RWPE2 (cell line): ENCODE measurements at regions not wholly inside any gene's neighbourhood (a gene's known extent, or its start where the extent isn't known, plus 50 kb on each side); places are given as distances from the start of the nearest gene placed in this dataset.

Experiments used
- ATAC-seq: fragments of 200-7000 bp; cut with Tn5 transposase; 3 replicates; pipeline ENCODE4 v1.9.1; 2021; ENCODE audit warnings: low read depth
- DNase-seq: peaks from one replicate; pipeline ENCODE4 v3.0.0-alpha.2; 2020; ENCODE audit warnings: low spot score
- H3K27ac ChIP-seq: fragments of 450-650 bp; 2 replicates; pipeline ENCODE4 v1.5.1; 2017; ENCODE audit warnings: mild to moderate bottlenecking; ENCODE audit not compliant: poor library complexity, severe bottlenecking
- H3K27me3 ChIP-seq: fragments of 250-450 bp; sonication (Bioruptor Pico); 2 replicates; pipeline ENCODE4 v1.5.1; 2021; ENCODE audit warnings: mild to moderate bottlenecking, moderate library complexity; ENCODE audit not compliant: insufficient read depth, poor library complexity, severe bottlenecking
- H3K36me3 ChIP-seq: fragments of 250-450 bp; sonication (Bioruptor Pico); 2 replicates; pipeline ENCODE4 v1.5.1; 2020; ENCODE audit warnings: low read depth, mild to moderate bottlenecking, moderate library complexity
- H3K4me1 ChIP-seq: fragments of 250-450 bp; sonication (Bioruptor Pico); 2 replicates; pipeline ENCODE4 v1.5.1; 2021; ENCODE audit warnings: mild to moderate bottlenecking, moderate library complexity; ENCODE audit not compliant: insufficient read depth, poor library complexity, severe bottlenecking
- H3K4me3 ChIP-seq: fragments of 250-450 bp; sonication (Bioruptor Pico); 2 replicates; pipeline ENCODE4 v1.5.1; 2021; ENCODE audit warnings: mild to moderate bottlenecking, moderate library complexity; ENCODE audit not compliant: severe bottlenecking
- H3K9me3 ChIP-seq: fragments of 250-450 bp; sonication (Bioruptor Pico); 2 replicates; pipeline ENCODE4 v1.5.1; 2021; ENCODE audit warnings: mild to moderate bottlenecking, moderate library complexity; ENCODE audit not compliant: severe bottlenecking
- TF ChIP-seq, protein P1 (sequence below): fragments of 450-650 bp; IDR thresholded peaks from one replicate; pipeline ENCODE4 v1.5.1; 2017; ENCODE audit warnings: mild to moderate bottlenecking, moderate library complexity; ENCODE audit not compliant: poor library complexity, severe bottlenecking

DNA sequence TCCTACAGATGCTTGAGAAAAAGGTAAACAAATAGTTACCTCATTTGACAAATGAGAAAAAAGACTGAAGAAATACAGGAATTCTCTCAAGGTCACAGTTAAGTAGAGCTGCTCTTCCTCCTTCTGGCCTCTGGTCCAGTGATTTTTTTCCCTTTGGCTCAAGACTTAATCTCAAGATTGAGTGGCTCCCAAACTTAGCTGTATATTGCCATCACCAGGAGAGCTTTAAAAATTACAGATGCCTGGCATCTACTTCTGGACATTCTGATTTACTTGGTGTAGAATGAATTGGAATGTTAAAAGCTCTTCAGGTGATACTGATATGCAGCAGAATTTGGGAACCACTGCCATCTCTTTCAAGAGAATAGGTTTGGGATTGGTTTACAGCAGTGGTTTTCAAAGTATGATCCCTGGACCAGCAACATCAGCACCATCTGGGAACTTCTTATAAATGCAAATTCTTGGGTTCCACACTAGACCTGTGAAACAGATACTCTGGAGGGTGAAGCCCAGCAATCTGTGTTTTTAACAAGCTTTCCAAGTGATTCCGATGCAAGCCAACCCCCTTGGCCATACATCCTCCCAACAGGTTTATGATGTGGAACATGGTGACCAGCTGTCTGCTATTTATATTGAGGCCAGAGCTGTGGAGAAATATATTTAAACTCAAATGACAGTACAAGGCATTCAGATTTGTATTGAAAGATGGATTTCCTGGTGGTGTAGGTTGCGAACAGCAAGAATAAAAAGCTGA lies 333.0 kb upstream of the RARB start:
- Histone ChIP-seq H3K36me3 (no peaks in the 10 kb centered on the region), H3K4me3 (no peak overlapping the region), H3K4me1 (no peaks in the 10 kb centered on the region), H3K9me3 (no peaks in the 10 kb centered on the region), H3K27ac (no peak overlapping the region), H3K27me3 (peaks cover 3% of the 10 kb centered on the region)
- ATAC-seq (no peak), DNase-seq (no peak)
- TF ChIP-seq, protein P1, sequence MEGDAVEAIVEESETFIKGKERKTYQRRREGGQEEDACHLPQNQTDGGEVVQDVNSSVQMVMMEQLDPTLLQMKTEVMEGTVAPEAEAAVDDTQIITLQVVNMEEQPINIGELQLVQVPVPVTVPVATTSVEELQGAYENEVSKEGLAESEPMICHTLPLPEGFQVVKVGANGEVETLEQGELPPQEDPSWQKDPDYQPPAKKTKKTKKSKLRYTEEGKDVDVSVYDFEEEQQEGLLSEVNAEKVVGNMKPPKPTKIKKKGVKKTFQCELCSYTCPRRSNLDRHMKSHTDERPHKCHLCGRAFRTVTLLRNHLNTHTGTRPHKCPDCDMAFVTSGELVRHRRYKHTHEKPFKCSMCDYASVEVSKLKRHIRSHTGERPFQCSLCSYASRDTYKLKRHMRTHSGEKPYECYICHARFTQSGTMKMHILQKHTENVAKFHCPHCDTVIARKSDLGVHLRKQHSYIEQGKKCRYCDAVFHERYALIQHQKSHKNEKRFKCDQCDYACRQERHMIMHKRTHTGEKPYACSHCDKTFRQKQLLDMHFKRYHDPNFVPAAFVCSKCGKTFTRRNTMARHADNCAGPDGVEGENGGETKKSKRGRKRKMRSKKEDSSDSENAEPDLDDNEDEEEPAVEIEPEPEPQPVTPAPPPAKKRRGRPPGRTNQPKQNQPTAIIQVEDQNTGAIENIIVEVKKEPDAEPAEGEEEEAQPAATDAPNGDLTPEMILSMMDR, result no peak

DNA sequence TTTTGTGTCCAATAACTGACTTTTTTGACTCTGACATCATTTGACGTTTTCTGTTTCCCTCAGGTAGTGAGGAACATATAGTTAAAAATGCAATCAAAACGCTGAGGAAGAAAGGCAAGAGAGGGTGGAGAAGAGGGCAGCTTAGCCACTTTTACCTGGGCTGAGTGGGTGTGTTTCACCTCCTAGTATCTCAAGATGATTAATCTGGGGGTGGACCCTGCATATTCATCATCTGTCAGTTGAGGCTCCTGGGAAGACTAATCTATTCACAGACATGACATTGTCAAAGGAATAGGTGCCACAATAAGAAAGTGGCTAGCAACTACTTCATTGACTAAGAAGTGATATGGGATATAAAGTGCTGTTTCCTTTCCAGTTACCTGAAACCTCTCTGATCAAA lies 331.5 kb upstream of the RARB start:
- Histone ChIP-seq H3K27me3 (peaks cover 2% of the 10 kb centered on the region), H3K36me3 (no peaks in the 10 kb centered on the region), H3K4me3 (no peak overlapping the region), H3K27ac (no peak overlapping the region), H3K4me1 (no peaks in the 10 kb centered on the region), H3K9me3 (no peaks in the 10 kb centered on the region)
- ATAC-seq (no peak), DNase-seq (no peak)
- TF ChIP-seq, protein P1, result no peak

DNA sequence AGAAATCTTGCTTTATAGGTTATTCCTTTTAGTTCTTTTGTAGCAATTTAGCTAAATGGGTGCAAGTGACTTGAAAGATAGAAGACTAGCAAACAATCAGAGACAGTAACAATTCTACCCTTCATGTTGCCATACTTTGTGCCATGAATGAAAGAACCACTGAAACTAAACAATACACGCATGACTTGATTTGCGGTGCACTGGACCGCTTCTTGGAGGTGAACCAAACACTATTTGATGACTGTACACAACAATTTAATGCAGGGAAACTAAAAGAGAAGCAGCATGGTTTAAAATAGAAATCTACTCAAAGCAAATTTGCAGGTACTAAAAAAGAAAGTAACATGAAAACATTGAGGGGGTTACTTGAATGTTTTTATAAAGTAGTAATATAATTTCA lies 331.0 kb upstream of the RARB start:
- TF ChIP-seq, protein P1, result no peak
- no peaks in the 10 kb centered on the region for H3K4me1 ChIP-seq
- H3K9me3 ChIP-seq, result no peaks in the 10 kb centered on the region
- H3K27ac ChIP-seq, result no peak overlapping the region
- no peaks in the 10 kb centered on the region for H3K36me3 ChIP-seq
- DNase-seq, result no peak
- ATAC-seq, result no peak
- no peak overlapping the region for H3K4me3 ChIP-seq
- H3K27me3 ChIP-seq, result no peaks in the 10 kb centered on the region

DNA sequence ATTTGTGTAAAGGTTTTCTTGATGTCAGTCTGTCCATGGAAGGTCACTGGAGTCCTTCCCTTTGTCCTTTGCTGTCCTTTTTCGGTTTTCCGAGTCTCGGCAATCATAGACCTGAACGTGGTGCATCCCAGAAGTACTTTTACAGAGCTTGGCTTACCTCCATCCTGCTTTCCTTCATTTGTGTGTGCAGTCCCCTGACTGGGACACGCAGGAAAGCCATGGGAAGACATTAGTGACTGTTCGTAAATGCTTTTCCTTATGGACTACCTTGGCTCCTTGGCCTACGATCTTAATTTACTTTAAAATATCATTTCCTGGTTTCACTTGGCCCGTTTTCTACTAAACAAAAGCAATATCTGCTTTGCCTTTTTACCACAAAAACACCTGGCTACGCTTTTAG lies 328.4 kb upstream of the RARB start:
- no peaks in the 10 kb centered on the region for H3K36me3 ChIP-seq
- ATAC-seq (no peak), DNase-seq (no peak)
- no peaks in the 10 kb centered on the region for H3K4me1 ChIP-seq
- no peaks in the 10 kb centered on the region for H3K9me3 ChIP-seq
- no peak overlapping the region for H3K4me3 ChIP-seq
- TF ChIP-seq, protein P1, result no peak
- H3K27ac ChIP-seq, result no peak overlapping the region
- no peaks in the 10 kb centered on the region for H3K27me3 ChIP-seq

DNA sequence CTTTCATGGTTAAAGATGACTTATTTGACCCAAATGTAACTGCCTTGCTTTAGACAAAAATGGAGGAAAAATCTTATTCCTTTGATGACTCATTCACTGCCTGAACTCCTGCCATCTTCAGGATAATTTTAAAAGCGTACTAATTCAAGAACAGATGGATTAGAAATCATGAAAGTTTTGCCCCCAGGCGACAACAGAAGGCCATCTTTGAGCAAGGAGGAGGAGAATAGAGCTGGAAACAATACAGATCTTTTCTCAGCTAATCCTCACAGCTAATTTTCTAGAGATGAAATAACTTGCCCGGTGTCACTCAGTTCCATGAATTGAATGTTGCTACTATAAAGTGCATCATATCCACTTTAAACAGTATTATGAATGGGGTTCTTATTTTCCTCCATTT lies 324.7 kb upstream of the RARB start:
- Histone ChIP-seq H3K4me3 (no peak overlapping the region), H3K36me3 (no peaks in the 10 kb centered on the region), H3K9me3 (no peaks in the 10 kb centered on the region), H3K27me3 (no peaks in the 10 kb centered on the region), H3K27ac (no peak overlapping the region), H3K4me1 (no peaks in the 10 kb centered on the region)
- TF ChIP-seq, protein P1, result no peak
- ATAC-seq (no peak), DNase-seq (no peak)
